RKO (cell line): ENCODE measurements at regions not wholly inside any gene's neighbourhood (a gene's known extent, or its start where the extent isn't known, plus 50 kb on each side); places are given as distances from the start of the nearest gene placed in this dataset.
"Not testable (repeated sequence)": the region's sequence is repeated elsewhere in the genome, so short reads cannot be mapped to it uniquely, and the experiment has no call there.

Experiments used
- DNase-seq: peaks from one replicate; pipeline ENCODE4 v3.0.0-alpha.2; 2016; ENCODE audit warnings: low spot score

DNA sequence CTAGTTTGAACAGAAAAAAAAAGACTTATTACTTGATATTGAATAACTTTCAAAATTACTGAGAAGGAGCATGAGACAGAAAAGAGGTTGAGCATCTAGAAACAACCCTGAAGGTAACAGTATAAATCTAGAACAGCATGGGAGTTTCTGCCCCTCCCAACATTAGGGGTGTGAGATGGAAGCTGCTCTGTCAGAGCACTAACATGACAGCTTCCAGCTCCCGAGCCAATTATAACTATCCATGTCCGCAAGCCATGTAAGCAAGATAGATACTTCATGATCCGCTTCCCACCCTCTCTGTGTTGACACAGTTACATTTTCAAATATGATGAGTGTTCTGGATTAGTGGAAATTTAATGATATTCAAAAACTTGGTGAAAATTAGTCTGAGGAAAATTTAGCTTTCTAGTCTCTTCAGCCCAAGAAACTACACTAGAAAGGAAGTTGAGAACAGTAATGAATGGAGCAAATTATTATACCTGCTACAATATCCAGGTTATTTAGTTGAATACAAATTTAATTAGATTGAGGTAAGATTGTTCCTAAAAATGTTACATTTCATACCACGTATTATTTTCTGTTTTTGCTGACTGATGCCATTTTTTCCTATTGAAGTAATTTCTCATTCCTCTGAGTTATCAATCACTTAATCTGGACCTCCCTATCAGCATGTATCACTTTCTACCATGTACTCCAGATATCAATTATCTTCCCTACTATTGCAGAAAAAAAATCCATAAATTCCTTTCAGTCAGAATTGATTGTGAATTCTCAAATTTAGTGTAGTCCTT, 129.3 kb upstream of the SLIT2 start:
- DNase-seq = no peak

DNA sequence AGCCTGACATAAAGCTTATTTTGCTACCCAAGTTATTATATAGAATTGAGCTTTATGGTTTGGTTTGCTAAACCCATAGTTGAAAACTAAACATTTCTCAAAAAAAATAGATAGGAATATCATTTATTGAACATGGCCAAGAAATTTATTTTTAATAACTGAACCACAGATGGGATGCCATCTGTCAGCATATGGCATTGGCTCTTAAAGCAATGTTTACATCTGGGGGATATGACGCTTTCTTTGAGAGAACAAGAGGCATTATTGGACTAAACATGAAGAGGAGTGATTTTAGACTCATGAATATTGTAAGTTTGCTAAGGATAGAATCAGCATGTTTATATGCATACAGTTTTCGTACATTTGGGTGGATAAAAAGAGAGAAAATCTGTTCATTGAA, 132.6 kb upstream of the SLIT2 start:
- no peak for DNase-seq

DNA sequence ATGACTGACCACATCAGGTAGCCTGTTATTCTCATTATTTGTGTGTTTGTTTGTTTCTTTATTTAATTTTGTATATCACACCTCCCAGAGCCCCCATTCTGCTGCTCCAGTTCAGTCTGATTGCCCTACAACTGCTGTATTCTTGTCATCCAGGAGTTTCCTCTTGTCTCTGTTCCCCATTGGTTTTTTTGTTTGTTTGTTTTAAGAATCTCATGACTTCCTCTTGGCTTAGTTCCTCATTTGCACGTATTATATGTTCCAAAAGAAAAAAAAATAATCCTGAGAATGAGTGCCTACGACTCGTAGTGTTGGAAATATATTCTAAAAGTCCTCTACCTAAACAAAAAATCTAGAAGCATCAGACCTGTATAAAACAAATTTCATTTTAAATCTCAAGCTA, 142.3 kb upstream of the SLIT2 start:
- DNase-seq = no peak

DNA sequence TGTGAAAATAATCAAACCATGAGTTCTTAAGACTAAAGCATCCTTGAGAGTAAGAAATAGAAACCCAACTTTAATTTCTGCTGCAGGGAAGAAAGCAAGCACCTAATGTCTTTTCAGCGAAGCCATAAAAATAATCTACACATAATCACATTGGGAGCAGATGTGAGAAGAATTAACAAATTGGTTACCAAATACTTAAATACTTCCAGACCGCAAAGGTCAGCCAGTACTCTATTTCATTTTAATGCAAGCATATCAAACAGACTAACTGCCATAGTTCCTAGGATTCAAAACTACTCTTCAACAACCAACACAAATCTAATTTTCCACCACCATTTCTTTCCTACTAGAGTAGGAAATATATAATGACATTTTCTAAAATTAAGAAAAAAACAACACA, 144.8 kb upstream of the SLIT2 start:
- DNase-seq = no peak

DNA sequence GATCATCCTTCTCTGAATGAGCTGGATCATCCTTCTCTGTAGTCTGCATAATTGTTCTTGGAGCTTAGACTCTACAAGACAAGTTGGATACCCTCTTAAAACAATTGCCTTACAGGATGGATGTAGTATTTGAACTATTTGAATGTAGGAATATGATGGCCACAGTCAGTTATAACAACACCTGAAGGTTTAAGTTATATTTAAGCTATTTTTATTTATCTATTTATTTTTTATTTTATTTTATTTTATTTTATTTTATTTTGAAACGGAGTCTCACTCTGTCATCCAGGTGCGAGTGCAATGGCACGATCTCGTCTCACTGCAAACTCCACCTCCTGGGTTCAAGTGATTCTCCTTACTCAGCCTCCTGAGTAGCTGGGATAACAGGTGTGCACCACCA, 149.9 kb upstream of the SLIT2 start:
- DNase-seq = no peak

DNA sequence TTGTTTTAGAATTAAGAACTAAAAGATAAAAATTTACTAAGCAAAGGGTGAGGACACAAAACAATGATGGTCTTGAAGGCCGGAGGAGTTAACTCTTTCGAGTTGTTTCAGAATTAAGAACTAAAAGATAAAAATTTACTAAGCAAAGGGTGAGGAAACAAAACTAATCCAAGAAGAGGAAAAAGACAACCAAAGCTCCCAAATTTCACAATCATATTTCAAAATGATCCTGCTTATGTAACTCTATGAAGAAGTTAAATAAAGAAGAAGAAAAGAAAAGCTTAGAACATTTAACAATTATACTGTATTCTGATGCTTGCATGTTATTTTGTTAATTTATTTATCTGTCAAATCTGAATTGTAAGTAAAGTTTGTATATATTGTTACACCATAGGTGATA, 154.8 kb upstream of the SLIT2 start:
- DNase-seq = no peak

DNA sequence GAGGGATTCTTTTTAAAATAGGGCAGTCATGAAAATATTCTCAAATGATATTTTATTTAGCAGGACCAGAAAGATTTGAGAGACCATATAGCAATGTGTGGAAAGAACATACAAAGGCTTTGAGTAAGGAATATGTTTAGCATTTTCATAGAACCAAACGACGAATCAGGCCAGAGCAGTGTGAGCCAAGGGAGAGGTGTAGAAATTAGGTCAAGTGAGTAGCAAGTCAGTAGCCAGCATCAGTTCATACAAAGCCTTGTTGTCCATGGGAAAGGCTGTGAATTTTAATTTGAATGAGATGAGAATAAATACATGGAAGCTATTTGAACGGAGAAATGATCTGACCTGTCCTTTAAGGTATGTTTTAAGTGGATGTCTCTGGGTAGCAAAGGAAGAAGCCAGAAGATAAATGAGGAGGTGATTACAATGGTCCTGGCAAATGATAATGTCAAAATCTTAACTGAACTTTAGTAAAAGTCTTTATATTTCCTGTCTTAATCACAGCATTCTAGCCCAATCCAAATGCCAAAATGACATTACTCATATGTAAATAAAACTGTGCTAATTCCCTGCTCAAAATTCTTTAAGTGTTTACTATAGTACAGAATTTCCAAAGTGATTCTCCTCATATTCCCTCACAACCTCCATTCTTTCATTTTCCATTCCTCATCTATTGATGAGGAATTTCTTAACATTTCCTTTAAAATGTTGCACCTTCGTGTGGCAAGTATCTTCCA, 155.7 kb upstream of the SLIT2 start:
- DNase-seq = no peak

DNA sequence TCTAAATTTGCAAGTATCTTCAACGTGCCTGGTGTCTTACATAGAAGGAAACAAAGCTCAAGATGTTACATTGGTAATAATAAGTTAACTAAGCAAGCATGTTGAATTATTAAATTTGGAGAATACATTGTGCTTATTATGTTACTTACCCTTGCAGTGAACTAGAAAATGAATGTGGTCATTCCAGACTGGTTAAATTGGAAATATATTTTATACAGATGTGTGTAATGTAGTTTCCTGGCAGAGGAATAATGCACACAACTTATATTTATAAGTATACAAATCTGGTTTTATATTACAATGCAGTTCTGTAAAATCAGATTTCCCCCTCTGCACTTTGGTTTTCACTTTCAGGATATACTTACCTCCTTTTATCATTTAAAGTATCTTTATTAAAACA, 159.9 kb upstream of the SLIT2 start:
- no peak for DNase-seq

DNA sequence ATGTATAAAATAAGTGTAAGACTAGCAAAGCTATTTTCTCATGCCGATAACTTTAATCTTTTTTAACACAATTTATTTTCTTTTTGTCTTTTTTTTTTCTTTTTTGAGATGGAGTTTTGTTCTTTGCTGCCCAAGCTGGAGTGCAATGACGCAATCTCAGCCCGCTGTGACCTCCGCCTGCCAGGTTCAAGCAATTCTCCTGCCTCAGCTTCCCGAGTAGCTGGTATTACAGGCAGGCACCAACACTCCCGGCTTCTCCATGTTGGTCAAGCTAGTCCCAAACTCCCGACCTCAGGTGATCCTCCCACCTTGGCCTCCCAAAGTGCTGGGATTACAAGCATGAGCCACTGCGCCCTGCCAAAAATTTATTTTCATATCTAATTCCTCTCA, 164.2 kb upstream of the SLIT2 start:
- no peak for DNase-seq

DNA sequence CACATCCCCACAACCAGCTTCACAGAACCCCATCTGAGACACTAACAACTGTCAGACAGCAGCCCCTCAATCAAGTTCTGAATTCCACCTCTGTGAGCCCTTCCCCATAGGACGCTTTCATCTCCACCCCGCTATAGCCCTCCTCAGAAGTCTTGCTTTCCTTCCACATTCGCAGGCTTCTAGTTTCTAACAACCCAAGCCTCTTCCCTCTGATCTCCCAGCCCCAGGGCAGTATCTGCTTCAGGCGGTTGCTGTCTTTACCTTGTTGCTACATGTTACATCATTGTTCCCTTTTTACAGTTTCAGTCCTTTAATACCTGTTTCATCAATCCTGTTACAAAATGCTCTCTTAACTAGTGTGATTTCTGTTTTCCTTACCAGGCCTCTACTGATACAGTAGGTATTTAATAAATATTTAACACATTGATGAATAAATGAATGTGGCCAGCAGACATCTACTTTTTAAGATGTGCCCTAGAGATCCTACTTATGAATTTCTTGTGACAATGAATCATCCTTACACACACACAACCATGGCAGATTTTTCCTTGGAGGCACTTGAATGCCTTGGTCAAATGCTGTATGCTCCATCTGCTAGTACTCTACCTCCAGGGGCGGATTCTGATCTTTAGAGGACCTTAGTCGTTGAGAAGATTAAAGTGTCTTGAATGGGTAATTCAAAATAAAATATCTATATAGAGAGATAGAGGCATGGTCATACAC, 164.7 kb upstream of the SLIT2 start:
- DNase-seq = no peak

DNA sequence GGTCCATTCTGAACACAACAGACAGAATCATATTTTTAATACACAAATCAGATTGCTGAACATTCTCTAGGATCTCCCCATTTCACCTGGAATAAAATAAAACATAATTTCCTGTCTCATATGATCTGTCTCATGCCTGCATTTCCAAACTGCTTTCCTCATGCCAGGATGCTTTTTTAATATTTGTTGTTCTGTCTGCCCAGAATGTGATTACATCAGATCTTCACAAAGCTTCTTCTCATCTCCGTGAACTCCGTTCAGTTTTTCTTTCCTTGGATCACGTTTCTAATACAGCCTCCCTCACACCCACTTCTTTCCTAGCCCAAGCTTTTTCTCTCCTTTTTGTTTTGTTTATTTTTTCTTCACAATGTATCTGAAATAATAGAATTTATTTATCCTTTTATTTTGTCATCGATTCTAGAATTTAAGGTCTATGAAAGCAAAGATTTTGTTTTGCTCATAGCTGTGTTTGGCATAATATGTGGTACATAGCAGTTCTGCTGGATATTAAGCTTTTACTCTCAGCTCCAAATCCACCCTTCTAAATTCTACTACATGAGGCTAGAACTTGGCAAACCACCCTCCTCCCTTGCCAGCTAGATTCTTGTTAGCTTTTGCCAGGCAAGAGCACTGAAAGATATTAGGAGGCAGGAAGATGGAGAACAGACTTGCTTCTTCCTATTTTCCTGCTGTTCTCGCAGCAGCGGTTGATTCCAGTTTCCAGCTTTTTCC, 165.5 kb upstream of the SLIT2 start:
- no peak for DNase-seq

DNA sequence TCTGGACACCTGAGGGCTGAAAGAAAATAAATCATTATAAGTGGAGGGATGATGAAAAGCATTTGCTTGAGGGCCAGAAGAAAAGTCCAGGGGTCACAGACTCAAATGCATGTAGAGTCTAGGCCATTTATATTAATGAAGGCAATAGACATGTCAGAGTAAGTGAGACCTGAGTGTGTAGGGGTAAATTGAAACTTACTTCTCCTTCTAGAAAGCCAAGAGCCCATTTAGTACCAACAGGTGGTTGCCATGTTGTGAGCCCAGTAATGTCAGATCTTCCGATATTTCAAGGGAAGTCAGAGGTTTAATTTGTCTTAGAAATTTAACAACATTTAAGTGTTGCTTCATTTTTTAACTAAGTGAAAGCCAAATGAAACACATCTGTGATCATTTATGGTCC, 166.1 kb upstream of the SLIT2 start:
- no peak for DNase-seq

DNA sequence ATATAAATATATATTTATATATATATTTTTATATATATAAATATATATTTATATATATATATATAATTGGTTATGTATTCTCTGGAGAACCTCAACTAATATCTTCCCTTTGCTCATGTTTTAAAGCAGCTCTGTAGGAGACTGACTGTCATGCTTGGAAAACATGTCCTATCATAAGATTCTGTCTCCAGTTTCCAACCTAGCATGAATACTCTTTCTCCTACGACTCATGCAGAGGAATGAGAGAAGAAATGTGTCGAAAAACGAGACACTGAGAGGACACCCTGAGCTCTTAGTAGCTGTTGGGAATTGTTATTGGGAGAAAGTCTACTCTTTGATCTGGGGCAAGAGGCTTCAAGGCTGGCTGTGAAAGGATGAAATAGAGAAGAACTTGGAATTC, 166.5 kb upstream of the SLIT2 start:
- no peak for DNase-seq

DNA sequence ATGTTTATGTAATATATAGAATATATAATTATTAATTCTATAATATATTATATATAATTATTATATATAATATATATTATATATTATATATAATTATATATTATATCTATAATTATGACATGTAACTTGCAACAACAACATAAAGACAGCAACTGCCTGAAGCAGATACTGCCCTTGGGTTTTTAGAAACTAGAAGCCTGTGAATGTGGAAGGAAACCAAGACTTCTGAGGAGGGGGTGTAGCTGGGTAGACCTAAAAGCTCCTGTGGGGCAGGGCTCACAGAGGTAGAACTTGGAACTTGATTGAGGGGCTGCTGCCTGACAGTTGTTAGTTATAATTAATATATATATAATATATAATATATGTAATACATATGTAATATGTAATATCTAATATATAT, 167.2 kb upstream of the SLIT2 start:
- DNase-seq = no peak

DNA sequence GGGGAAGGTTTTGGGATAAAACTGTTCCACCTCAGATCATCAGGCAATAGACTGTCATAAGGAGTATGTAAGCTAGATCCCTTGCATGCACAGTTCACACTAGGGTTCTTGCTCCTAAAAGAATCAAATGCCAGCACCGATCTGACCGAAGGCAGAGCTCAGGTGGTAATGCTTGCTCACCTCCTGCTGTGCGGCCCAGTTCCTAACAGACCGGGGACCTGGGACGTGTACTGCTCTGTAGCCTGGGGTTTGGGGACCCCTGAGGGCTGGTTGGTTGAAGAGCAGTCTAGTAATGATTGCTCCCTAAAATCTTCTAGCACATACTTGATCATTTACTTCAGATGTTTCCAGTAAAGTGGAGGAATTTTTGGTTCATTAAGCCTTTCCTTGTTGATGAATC, 173.1 kb upstream of the SLIT2 start:
- no peak for DNase-seq

DNA sequence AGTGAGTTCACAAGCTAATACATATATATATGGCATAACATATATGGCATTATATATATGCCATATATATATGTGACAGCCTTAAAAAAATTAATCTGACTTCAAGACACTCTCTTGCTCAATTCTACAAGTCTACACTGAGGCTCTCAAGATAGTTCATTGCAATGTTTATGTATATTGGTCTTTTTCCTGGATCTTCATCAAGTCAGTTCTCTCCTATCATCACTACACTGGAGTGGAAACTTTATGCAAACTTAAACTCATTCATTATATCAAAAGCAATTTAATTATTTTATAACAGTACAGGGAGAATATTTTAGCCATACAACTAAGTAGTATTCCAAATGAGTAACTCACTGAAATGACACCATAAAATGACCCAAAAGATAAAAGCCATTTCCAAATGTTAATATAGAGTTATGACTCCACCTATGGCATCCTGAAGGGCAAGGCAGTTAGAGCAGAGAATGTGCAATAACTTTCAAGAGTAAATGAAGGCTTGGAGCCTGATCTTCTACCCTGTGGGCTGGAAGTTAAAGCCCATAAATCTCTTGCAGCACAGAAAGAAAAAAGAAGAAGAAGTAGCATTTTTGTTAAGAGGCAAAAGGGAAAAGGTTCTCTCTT, 176.3 kb upstream of the SLIT2 start:
- DNase-seq = no peak

DNA sequence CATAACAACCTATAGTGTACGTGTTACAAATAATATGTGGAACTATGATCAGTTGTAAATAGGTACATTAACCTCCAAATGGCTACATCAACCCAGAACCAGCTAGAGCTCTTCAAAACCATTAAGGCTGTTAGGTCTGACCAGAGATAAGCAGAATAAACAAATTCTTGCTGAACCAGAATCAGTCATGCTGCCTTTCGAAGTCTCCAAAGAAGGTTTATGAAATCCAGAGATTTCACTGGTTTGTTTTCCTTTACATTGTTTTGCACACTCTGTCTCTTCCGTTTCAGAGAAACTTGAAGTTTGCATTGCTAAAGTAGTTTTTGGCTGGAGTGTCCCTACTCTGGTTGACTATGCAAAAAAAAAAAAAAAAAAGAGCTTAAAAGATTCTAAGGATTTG, 177.3 kb upstream of the SLIT2 start:
- no peak for DNase-seq

DNA sequence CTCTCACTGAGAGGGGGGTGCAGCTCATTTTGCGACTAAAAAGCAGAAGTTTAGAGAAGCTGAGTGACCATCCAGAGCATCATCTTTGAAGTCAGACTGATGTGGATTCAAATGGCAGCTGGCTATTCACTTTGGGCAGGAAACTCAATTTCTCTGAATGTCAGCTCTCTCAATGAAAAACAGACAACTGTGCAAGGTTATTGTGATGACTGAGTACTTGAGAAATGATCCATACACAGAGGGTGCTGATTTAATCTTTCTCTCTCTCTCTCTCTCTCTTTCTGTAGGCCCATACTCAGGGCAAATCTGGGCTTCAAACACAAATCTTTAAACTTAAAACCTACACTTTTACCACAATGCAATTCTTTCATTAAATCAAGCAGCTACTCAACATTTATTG, 185.8 kb upstream of the SLIT2 start:
- DNase-seq = no peak

DNA sequence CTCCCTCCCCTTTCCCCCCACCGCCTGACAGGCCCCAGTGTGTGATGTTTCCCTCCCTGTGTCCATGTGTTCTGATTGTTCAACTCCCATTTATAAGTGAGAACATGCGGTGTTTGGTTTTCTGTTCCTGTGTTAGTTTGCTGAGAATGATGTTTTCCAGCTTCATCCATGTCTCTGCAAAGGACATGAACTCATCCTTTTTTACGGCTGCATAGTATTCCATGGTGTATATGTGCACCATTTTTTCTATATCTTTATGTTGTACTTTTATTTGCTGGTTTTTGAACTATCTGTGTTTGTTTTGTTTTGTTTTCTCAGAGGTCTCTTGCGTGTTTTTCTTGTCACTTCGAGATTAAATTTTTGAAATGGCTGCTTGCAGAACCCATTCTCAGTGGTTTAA, 188.8 kb upstream of the SLIT2 start:
- DNase-seq = not testable (repeated sequence)

DNA sequence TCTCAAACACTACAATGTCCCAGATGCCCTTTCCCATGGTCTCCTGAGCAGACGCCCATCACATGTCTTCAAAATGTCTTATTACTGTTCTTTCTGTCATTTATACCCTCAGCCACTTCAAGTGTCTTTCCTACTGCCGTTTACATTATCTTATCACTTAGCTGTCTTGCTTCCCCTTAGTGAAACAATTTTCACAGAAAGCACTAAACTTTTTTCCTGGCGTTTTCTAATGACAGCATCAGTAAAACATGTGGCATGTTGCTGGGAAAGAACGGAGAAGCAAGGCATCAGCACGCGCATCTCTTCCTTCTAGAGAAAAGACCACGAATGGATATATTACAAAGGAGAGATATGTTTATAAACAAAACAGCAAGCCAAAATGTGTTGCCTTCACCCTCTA, 189.7 kb upstream of the SLIT2 start:
- no peak for DNase-seq

DNA sequence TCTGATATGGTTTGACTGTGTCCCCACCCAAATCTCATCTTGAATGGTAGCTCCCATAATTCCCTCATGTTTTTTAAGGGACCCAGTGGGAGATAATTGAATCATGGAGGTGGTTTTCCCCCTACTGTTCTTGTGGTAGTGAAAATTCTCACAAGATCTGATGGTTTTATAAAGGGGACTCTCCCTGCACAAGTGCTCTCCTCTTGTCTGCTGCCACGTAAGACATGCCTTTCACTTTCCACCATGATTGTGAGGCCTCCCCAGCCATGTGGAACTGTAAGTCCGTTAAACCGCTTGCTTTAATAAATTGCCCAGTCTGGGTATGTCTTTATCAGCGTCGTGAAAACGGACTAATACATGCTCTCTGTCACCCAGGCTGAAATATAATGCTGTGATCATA, 200.9 kb upstream of the SLIT2 start:
- DNase-seq = no peak

DNA sequence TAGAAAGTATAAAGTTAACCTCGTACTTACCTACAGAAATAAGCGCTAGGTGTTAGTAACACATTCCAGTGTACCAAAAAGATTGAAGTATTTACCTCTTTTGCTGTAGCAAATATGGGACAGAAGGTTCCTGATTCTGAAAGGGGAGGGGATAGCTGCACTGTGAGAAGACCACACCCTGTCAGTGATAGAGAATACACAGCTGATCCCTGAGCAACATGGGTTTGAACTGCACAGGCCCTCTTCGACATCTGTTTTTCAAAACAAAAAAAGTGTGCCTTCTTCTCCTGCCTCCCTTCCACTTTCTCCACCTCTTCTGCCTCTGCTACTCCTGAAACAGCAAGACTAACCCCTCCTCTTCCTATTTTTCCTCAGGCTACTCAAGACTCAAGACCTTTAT, 201.8 kb upstream of the SLIT2 start:
- no peak for DNase-seq
